ENCODE measurements at regions not wholly inside any gene's neighbourhood (a gene's known extent, or its start where the extent isn't known, plus 50 kb on each side); places are given as distances from the start of the nearest gene placed in this dataset.

- TF ChIP-seq CTCF (IDR thresholded peaks at IDR 0.05) (no peak), POLR2A (IDR thresholded peaks at IDR 0.05) (no peak)
Observed at GRCh38 chr11:87726506-87726905, 448.7 kb downstream of the RAB38 start.
